ENCODE measurements at regions not wholly inside any gene's neighbourhood (a gene's known extent, or its start where the extent isn't known, plus 50 kb on each side); places are given as distances from the start of the nearest gene placed in this dataset.
"Not testable (repeated sequence)": the region's sequence is repeated elsewhere in the genome, so short reads cannot be mapped to it uniquely, and the experiment has no call there.

GRCh38 chr1:38583287-38583686, 276.3 kb downstream of the RRAGC start:
- not testable (repeated sequence) for TF ChIP-seq CTCF, POLR2A, POLR2AphosphoS5, EP300 (IDR thresholded peaks at IDR 0.05)
